ENCODE measurements at regions not wholly inside any gene's neighbourhood (a gene's known extent, or its start where the extent isn't known, plus 50 kb on each side); places are given as distances from the start of the nearest gene placed in this dataset.

DNA sequence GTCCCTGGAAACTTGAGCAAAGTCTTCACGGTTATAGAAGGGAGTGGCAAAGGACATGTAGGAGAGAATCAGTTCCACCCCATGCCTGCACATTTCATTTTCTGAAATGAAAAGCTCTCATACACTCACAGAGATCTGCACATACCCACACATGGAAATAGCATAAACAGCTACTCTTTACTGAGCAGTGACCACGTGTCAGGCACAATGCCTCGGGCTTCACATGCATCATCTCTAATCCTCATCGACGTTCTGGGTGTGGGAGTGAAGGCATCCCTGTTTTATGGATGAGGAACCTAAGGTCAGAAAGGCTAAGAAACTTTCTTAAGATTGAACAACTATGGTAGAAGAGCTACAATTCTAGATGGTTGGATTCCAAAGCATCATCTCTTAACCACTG, 198.8 kb downstream of the DAD1 start:
- TF ChIP-seq POLR2A (IDR thresholded peaks at IDR 0.05; ENCODE audit: low read depth, low read length) (0 out of 2 replicates have a peak, but pooled peaks have one; percentile 14), POLR2AphosphoS5 (IDR thresholded peaks at IDR 0.05; ENCODE audit: low read depth, low read length) (no peak), SPI1 (IDR thresholded peaks at IDR 0.05; ENCODE audit: low read depth, low read length) (no peak), POU2F2 (IDR thresholded peaks at IDR 0.05; ENCODE audit: low read depth, low read length) (no peak)
